ENCODE measurements at regions not wholly inside any gene's neighbourhood (a gene's known extent, or its start where the extent isn't known, plus 50 kb on each side); places are given as distances from the start of the nearest gene placed in this dataset.
"Not testable (repeated sequence)": the region's sequence is repeated elsewhere in the genome, so short reads cannot be mapped to it uniquely, and the experiment has no call there.

DNA sequence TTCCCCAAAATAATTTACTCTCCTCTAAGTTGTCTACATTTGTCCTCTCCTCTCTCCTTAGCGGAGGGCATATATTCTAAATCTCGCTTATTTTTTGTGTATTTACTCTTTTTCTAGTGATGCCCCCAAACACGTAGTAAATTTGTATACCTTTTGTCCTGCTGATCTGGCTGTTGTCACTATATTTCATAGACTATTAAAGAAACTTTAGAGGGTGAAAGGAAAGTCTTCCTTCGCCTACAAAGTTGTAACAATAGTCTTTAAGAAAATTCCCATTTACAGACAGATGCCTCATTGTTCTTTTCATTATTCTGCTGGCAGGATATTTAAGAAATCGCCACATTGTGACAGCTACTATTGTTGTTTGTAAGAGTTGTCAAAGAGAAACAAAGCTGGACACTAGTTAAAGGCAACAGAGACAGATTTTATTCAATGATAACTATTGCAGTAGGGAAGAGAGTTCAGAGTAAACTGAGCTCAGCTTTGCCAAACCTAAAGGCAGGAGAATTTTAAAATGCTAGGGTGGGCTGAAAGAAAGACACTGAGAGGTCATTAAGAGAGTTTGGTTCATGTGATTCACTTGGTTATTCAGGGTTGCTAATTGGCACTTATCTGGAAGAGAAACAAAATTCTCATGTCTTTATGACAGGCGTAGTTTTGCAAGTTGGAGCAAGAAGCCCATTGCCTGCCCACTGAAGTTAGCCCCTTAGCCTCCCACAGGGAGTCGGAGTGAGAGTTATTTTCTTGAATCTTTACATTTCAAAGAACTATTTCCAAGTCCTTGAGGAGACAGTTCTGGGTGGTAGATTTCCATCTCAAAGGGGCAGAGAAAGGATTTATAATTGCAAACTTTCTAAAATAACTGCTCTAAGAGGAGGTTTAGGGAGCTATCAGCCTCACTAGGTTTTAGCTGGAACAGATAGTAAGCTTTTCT is 1272.5 kb upstream of the SEL1L start:
- intact Hi-C loops (cut with micrococcal nuclease), result no loop called here
- H3K4me1 Mint-ChIP-seq (ENCODE audit: insufficient read depth, unreplicated experiment), result no peaks in the 10 kb centered on the region
- DNase-seq (ENCODE audit: unreplicated experiment), result no peak
- BruUV-seq (replicated peaks), result no TSS peak
- no peaks in the 10 kb centered on the region for H3K27me3 Mint-ChIP-seq (ENCODE audit: insufficient read depth, unreplicated experiment)
- no peak overlapping the region for H3K4me3 Mint-ChIP-seq (ENCODE audit: unreplicated experiment)
- TF ChIP-seq, protein P1, sequence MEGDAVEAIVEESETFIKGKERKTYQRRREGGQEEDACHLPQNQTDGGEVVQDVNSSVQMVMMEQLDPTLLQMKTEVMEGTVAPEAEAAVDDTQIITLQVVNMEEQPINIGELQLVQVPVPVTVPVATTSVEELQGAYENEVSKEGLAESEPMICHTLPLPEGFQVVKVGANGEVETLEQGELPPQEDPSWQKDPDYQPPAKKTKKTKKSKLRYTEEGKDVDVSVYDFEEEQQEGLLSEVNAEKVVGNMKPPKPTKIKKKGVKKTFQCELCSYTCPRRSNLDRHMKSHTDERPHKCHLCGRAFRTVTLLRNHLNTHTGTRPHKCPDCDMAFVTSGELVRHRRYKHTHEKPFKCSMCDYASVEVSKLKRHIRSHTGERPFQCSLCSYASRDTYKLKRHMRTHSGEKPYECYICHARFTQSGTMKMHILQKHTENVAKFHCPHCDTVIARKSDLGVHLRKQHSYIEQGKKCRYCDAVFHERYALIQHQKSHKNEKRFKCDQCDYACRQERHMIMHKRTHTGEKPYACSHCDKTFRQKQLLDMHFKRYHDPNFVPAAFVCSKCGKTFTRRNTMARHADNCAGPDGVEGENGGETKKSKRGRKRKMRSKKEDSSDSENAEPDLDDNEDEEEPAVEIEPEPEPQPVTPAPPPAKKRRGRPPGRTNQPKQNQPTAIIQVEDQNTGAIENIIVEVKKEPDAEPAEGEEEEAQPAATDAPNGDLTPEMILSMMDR (IDR thresholded peaks at IDR 0.05; ENCODE audit: unreplicated experiment), result no peak
- ChIA-PET CTCF (interaction anchor here (0.5 kb wide), 1 partner anchor 202 kb away, joined by 3 read pairs; no protein-coding TSS in a partner anchor), POLR2A (interaction anchor here (1.0 kb wide), 1 partner anchor 1041 kb away, joined by 3 read pairs; no protein-coding TSS in a partner anchor)
- peaks cover 11% of the 10 kb centered on the region for H3K9me3 Mint-ChIP-seq (ENCODE audit: unreplicated experiment)
- no peaks in the 10 kb centered on the region for H3K36me3 Mint-ChIP-seq (ENCODE audit: insufficient read depth, unreplicated experiment)
- no peak overlapping the region for H3K27ac Mint-ChIP-seq (ENCODE audit: low read depth, unreplicated experiment)

DNA sequence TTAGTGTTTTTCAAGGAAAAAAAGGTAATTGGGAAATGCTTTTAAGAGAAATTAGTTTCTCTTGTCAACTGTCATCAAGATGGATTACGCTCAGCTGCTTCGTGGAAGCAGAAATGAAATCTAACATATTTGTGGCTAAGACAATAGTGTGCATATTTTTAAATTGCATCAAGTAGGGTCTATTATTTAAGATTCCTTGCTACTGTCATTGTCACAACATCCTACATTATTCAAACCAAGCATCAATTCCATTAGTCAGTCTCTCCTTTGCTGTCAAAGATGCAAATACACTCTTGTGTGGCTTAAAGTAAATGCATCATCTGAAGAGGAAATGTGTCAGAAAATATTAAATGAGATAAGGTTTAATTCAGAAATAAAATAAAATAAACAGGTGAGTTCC is 1277.6 kb upstream of the SEL1L start:
- H3K4me3 Mint-ChIP-seq (ENCODE audit: unreplicated experiment), result no peak overlapping the region
- no peaks in the 10 kb centered on the region for H3K9me3 Mint-ChIP-seq (ENCODE audit: unreplicated experiment)
- no TSS peak for BruUV-seq (replicated peaks)
- no peak for DNase-seq (ENCODE audit: unreplicated experiment)
- no peak overlapping the region for H3K27ac Mint-ChIP-seq (ENCODE audit: low read depth, unreplicated experiment)
- intact Hi-C loops (cut with micrococcal nuclease), result no loop called here
- ChIA-PET CTCF (no interaction called here), POLR2A (no interaction called here)
- TF ChIP-seq, protein P1 (IDR thresholded peaks at IDR 0.05; ENCODE audit: unreplicated experiment), result no peak
- no peaks in the 10 kb centered on the region for H3K27me3 Mint-ChIP-seq (ENCODE audit: insufficient read depth, unreplicated experiment)
- H3K4me1 Mint-ChIP-seq (ENCODE audit: insufficient read depth, unreplicated experiment), result no peaks in the 10 kb centered on the region
- no peaks in the 10 kb centered on the region for H3K36me3 Mint-ChIP-seq (ENCODE audit: insufficient read depth, unreplicated experiment)

DNA sequence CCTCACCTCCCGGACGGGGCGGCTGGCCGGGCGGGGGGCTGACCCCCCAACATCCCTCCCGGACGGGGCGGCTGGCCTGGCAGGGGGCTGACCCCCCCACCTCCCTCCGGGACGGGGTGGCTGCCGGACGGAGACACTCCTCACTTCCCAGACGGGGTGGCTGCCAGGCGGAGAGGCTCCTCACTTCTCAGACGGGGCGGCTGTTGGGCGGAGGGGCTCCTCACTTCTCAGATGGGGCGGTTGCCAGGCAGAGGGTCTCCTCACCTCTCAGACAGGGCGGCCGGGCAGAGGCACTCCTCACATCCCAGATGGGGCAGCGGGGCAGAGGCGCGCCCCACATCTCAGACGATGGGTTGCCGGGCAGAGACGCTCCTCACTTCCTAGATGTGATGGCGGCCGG is 1280.7 kb upstream of the SEL1L start:
- BruUV-seq (replicated peaks); CTCF ChIA-PET; H3K4me1 Mint-ChIP-seq (ENCODE audit: insufficient read depth, unreplicated experiment); H3K27me3 Mint-ChIP-seq (ENCODE audit: insufficient read depth, unreplicated experiment); H3K9me3 Mint-ChIP-seq (ENCODE audit: unreplicated experiment); intact Hi-C loops (cut with micrococcal nuclease); POLR2A ChIA-PET; H3K4me3 Mint-ChIP-seq (ENCODE audit: unreplicated experiment); DNase-seq (ENCODE audit: unreplicated experiment); H3K27ac Mint-ChIP-seq (ENCODE audit: low read depth, unreplicated experiment); H3K36me3 Mint-ChIP-seq (ENCODE audit: insufficient read depth, unreplicated experiment): not testable (repeated sequence)

DNA sequence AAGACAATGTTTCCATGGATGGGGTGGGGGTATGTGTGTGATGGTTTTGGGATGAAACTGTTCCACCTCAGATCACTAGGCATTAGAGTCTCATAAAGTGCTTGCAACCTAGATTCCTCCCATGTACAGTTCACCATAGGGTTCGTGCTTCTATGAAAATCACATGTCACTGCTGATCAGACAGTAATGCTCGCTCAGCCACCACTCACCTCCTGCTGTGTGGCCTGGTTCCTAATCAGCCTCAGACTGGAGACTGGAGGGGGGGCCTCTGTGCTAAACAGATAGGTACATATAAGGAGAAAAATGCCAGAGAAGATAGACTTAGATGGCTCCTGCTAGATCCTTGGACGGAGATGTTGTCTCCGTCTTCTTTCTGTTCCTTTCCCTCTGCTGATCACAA is 1296.9 kb upstream of the SEL1L start:
- CTCF ChIA-PET, result no interaction called here
- POLR2A ChIA-PET, result no interaction called here

More for the DNA sequence above, 1296.9 kb upstream of the SEL1L start:
- TF ChIP-seq, protein P1 (IDR thresholded peaks at IDR 0.05; ENCODE audit: unreplicated experiment), result no peak
- H3K4me3 Mint-ChIP-seq (ENCODE audit: unreplicated experiment), result no peak overlapping the region
- no peaks in the 10 kb centered on the region for H3K36me3 Mint-ChIP-seq (ENCODE audit: insufficient read depth, unreplicated experiment)
- no peak for DNase-seq (ENCODE audit: unreplicated experiment)
- H3K27ac Mint-ChIP-seq (ENCODE audit: low read depth, unreplicated experiment), result no peak overlapping the region
- H3K9me3 Mint-ChIP-seq (ENCODE audit: unreplicated experiment), result no peaks in the 10 kb centered on the region
- H3K4me1 Mint-ChIP-seq (ENCODE audit: insufficient read depth, unreplicated experiment), result no peaks in the 10 kb centered on the region
- intact Hi-C loops (cut with micrococcal nuclease), result no loop called here
- no peaks in the 10 kb centered on the region for H3K27me3 Mint-ChIP-seq (ENCODE audit: insufficient read depth, unreplicated experiment)
- no TSS peak for BruUV-seq (replicated peaks)
